ENCODE measurements at regions not wholly inside any gene's neighbourhood (a gene's known extent, or its start where the extent isn't known, plus 50 kb on each side); places are given as distances from the start of the nearest gene placed in this dataset.

- TF ChIP-seq CTCF (IDR thresholded peaks at IDR 0.05) (no peak), POLR2A (IDR thresholded peaks at IDR 0.05) (no peak)
Measured at GRCh38 chr3:72515941-72516340, 332.3 kb downstream of the SHQ1 start.

Measured in right lobe of liver (tissue), 4 donors.